HG02571 (cell line): ENCODE measurements at regions not wholly inside any gene's neighbourhood (a gene's known extent, or its start where the extent isn't known, plus 50 kb on each side); places are given as distances from the start of the nearest gene placed in this dataset.

Source experiments
- ATAC-seq: cut with Tn5 transposase; IDR thresholded peaks from one replicate; pipeline ENCODE4 v1.9.1; 2021; ENCODE audit warnings: mild to moderate bottlenecking, moderate library complexity; ENCODE audit not compliant: unreplicated experiment

GRCh38 chr7:84336766-84337165, 142.2 kb upstream of the SEMA3A start:
- ATAC-seq = no peak

- ATAC-seq = peak; percentile 53
Observed at GRCh38 chr7:84336303-84336702, 141.7 kb upstream of the SEMA3A start.

GRCh38 chr7:84331616-84332015, 137.0 kb upstream of the SEMA3A start:
- no peak for ATAC-seq

- ATAC-seq = no peak
Observed at GRCh38 chr7:84328571-84328970, 134.0 kb upstream of the SEMA3A start.

GRCh38 chr7:84324136-84324630, 129.6 kb upstream of the SEMA3A start:
- ATAC-seq = no peak

- ATAC-seq = no peak
Observed at GRCh38 chr7:84317536-84317935, 122.9 kb upstream of the SEMA3A start.

- no peak for ATAC-seq
Observed at GRCh38 chr7:84314263-84314662, 119.7 kb upstream of the SEMA3A start.

GRCh38 chr7:84304407-84304806, 109.8 kb upstream of the SEMA3A start:
- ATAC-seq = no peak

- ATAC-seq = no peak
Observed at GRCh38 chr7:84302949-84303348, 108.4 kb upstream of the SEMA3A start.

- no peak for ATAC-seq
Observed at GRCh38 chr7:84297616-84298015, 103.0 kb upstream of the SEMA3A start.

- ATAC-seq = no peak
Observed at GRCh38 chr7:84294847-84295455, 100.4 kb upstream of the SEMA3A start.

GRCh38 chr7:84294391-84294790, 99.8 kb upstream of the SEMA3A start:
- ATAC-seq = no peak

- ATAC-seq = no peak
Observed at GRCh38 chr7:84291756-84292155, 97.2 kb upstream of the SEMA3A start.

- no peak for ATAC-seq
Observed at GRCh38 chr7:84283798-84284197, 89.2 kb upstream of the SEMA3A start.

- ATAC-seq = no peak
Observed at GRCh38 chr7:84281518-84281917, 86.9 kb upstream of the SEMA3A start.

GRCh38 chr7:84277628-84278224, 83.1 kb upstream of the SEMA3A start:
- ATAC-seq = no peak

GRCh38 chr7:84274029-84274638, 79.5 kb upstream of the SEMA3A start:
- ATAC-seq = no peak

- no peak for ATAC-seq
Observed at GRCh38 chr7:84271543-84271942, 77.0 kb upstream of the SEMA3A start.

GRCh38 chr7:84264396-84264795, 69.8 kb upstream of the SEMA3A start:
- no peak for ATAC-seq

- ATAC-seq = no peak
Observed at GRCh38 chr7:84263106-84263505, 68.5 kb upstream of the SEMA3A start.

GRCh38 chr7:84261509-84261908, 66.9 kb upstream of the SEMA3A start:
- no peak for ATAC-seq

GRCh38 chr7:84258628-84259027, 64.0 kb upstream of the SEMA3A start:
- no peak for ATAC-seq
